HEK293T (cell line): ENCODE measurements at regions not wholly inside any gene's neighbourhood (a gene's known extent, or its start where the extent isn't known, plus 50 kb on each side); places are given as distances from the start of the nearest gene placed in this dataset.

Experiments
- BHLHE40 ChIP-seq: fragments of 450-650 bp; IDR thresholded peaks from 2 replicates; pipeline ENCODE4 v1.6.1; 2016; ENCODE audit warnings: mild to moderate bottlenecking, moderate library complexity, borderline replicate concordance
- CTBP1 ChIP-seq: fragments of 450-650 bp; IDR thresholded peaks from 2 replicates; pipeline ENCODE4 v1.6.1; 2016; ENCODE audit warnings: borderline replicate concordance
- ELF4 ChIP-seq: fragments of 450-650 bp; IDR thresholded peaks from 2 replicates; pipeline ENCODE4 v1.6.1; 2017; ENCODE audit warnings: antibody characterized with exemption
- FOXM1 ChIP-seq: fragments of 450-650 bp; IDR thresholded peaks from 2 replicates; pipeline ENCODE4 v1.6.1; 2017; ENCODE audit warnings: mild to moderate bottlenecking, borderline replicate concordance
- HDGF ChIP-seq: fragments of 450-650 bp; IDR thresholded peaks from 2 replicates; pipeline ENCODE4 v1.6.1; 2017; ENCODE audit warnings: antibody characterized with exemption, borderline replicate concordance
- ZNF384 ChIP-seq: fragments of 450-650 bp; IDR thresholded peaks from 2 replicates; pipeline ENCODE4 v1.6.1; 2016

DNA sequence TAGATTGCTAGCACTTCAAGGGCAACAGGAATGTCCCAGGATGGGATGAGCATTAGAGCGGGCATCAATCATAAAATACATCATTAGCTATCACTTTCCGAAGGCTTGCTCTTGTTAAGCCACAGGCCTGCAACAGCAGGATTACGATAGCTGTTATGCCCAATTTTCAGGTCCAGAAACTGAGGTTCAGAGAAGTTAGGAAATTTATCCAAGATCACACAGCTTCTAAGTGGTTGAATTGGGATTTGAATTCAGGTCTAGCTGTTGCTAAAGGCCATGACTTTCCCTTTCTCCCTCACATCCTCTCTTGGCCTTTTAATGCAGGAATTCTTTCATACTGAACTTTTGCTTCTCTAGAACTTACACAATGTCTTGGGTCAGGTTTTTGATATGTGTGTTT lies 119.4 kb upstream of the ERCC6L2 start:
- TF ChIP-seq HDGF (no peak), BHLHE40 (no peak), ZNF384 (no peak), CTBP1 (no peak), FOXM1 (no peak), ELF4 (no peak)
